C4-2B (cell line): ENCODE measurements at regions not wholly inside any gene's neighbourhood (a gene's known extent, or its start where the extent isn't known, plus 50 kb on each side); places are given as distances from the start of the nearest gene placed in this dataset.

Source experiments
- ZFX ChIP-seq: fragments of 450-650 bp; IDR thresholded peaks from 2 replicates; pipeline ENCODE4 v1.6.1; 2017
- TF ChIP-seq, protein P1 (sequence below): fragments of 450-650 bp; conservative IDR thresholded peaks from 2 replicates; pipeline ENCODE4 v1.5.1; 2017; ENCODE audit warnings: mild to moderate bottlenecking

DNA sequence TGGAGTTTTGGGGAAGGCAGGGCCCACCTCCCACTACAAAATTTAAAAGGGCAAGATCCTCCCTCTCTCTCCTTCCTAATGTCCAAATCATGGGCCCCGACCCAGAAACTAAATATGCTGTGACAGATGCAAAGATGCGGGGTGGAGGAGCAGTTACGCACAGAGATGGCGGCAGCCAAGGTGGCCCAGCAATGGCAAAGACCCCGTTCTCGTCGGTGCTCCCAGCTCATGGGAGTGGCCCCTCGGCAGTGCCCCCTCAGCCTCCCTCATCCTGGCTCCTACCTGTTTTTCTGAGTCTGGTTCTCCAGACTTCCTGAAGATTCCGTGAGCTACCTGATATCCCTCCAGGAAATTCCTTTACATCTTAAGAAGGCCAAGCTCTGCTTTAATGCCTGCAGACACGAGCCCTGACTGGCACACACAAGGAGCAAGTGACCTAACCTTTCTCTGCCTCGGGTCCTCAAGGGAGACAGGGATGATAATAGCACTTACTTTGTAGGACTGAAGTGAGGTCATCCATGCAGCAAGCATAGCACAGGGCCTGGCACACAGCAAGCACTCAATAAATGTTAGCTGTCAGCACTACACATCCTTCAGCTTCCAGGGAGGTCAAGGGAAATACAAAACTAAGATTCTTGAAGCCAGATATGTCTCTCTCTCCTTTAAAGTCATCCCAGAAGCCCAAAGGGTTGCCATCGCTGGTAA is 103.5 kb downstream of the LSM3 start:
- TF ChIP-seq, protein P1, sequence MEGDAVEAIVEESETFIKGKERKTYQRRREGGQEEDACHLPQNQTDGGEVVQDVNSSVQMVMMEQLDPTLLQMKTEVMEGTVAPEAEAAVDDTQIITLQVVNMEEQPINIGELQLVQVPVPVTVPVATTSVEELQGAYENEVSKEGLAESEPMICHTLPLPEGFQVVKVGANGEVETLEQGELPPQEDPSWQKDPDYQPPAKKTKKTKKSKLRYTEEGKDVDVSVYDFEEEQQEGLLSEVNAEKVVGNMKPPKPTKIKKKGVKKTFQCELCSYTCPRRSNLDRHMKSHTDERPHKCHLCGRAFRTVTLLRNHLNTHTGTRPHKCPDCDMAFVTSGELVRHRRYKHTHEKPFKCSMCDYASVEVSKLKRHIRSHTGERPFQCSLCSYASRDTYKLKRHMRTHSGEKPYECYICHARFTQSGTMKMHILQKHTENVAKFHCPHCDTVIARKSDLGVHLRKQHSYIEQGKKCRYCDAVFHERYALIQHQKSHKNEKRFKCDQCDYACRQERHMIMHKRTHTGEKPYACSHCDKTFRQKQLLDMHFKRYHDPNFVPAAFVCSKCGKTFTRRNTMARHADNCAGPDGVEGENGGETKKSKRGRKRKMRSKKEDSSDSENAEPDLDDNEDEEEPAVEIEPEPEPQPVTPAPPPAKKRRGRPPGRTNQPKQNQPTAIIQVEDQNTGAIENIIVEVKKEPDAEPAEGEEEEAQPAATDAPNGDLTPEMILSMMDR: no peak
- TF ChIP-seq ZFX: no peak
